KMS-11 (cell line): ENCODE measurements at regions not wholly inside any gene's neighbourhood (a gene's known extent, or its start where the extent isn't known, plus 50 kb on each side); places are given as distances from the start of the nearest gene placed in this dataset.

Source experiments
- H2AFZ ChIP-seq: fragments of 200-600 bp; sonication (generic); 2 replicates; pipeline ENCODE4 v1.6.1; 2016; ENCODE audit warnings: antibody characterized with exemption, mixed run types, low read depth
- H3K27ac ChIP-seq: fragments of 200-600 bp; sonication (generic); 2 replicates; pipeline ENCODE4 v1.6.1; 2016; ENCODE audit warnings: mild to moderate bottlenecking, mixed run types
- H3K27me3 ChIP-seq: fragments of 200-600 bp; sonication (generic); 2 replicates; pipeline ENCODE4 v1.6.1; 2017; ENCODE audit warnings: mild to moderate bottlenecking, low read depth, mixed run types, moderate library complexity; ENCODE audit not compliant: insufficient read depth
- H3K36me3 ChIP-seq: fragments of 200-600 bp; sonication (generic); 2 replicates; pipeline ENCODE4 v1.6.1; 2017; ENCODE audit warnings: mild to moderate bottlenecking, mixed run types; ENCODE audit not compliant: insufficient read depth
- H3K4me1 ChIP-seq: fragments of 200-600 bp; sonication (generic); 2 replicates; pipeline ENCODE4 v1.6.1; 2016; ENCODE audit warnings: mild to moderate bottlenecking, low read depth, mixed run types; ENCODE audit not compliant: poor library complexity, severe bottlenecking
- H3K4me2 ChIP-seq: fragments of 200-600 bp; sonication (generic); 2 replicates; pipeline ENCODE4 v1.7.0; 2016; ENCODE audit warnings: mild to moderate bottlenecking, mixed run types
- H3K4me3 ChIP-seq: fragments of 200-600 bp; sonication (generic); IDR thresholded peaks from 2 replicates; pipeline ENCODE4 v1.6.1; 2017; ENCODE audit warnings: low read depth, low read length, mixed read lengths; ENCODE audit not compliant: insufficient read depth
- H3K79me2 ChIP-seq: fragments of 200-600 bp; sonication (generic); 2 replicates; pipeline ENCODE4 v1.6.1; 2016; ENCODE audit warnings: low read depth, mixed run types; ENCODE audit not compliant: insufficient read depth
- H3K9ac ChIP-seq: fragments of 200-600 bp; sonication (generic); 2 replicates; pipeline ENCODE4 v1.6.1; 2016; ENCODE audit warnings: mild to moderate bottlenecking, mixed run types
- H4K20me1 ChIP-seq: fragments of 200-600 bp; sonication (generic); 2 replicates; pipeline ENCODE4 v1.6.1; 2016; ENCODE audit warnings: mild to moderate bottlenecking, mixed run types; ENCODE audit not compliant: insufficient read depth
- TF ChIP-seq, protein P1 (sequence below): fragments of 200-600 bp; sonication (generic); conservative IDR thresholded peaks from 2 replicates; pipeline ENCODE4 v1.6.1; 2017; ENCODE audit warnings: low read depth, mild to moderate bottlenecking, antibody characterized with exemption, low read length, moderate library complexity, mixed read lengths

DNA sequence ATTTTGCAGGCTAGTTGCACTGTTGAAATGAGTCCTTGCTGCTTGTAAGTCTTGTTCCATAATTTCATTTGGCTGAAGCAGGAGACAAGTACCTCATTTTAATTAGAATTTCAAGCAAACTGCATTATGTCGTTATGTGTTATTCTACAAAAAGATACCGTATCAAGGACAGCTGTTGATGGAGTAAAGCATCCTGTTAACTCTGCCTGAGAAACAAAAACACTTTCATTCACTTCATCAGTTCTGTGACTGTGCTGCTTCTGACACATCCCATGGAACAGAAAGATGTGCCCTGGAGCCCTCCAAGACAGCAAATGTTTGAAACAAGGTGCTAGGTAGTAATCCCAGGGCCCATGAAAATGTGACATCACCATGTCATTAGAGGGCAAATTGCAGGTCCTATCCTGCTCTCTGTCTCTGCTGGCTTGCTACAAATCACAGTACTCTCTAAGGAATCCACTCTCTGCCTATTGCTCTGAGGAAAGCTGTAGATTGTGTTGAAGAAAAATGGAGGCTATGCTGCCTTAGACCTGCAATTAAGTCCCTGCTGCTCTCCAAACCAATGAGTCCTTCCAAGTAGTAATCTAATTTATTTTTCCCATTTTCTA, 209.7 kb upstream of the PARD3B start:
- TF ChIP-seq, protein P1, sequence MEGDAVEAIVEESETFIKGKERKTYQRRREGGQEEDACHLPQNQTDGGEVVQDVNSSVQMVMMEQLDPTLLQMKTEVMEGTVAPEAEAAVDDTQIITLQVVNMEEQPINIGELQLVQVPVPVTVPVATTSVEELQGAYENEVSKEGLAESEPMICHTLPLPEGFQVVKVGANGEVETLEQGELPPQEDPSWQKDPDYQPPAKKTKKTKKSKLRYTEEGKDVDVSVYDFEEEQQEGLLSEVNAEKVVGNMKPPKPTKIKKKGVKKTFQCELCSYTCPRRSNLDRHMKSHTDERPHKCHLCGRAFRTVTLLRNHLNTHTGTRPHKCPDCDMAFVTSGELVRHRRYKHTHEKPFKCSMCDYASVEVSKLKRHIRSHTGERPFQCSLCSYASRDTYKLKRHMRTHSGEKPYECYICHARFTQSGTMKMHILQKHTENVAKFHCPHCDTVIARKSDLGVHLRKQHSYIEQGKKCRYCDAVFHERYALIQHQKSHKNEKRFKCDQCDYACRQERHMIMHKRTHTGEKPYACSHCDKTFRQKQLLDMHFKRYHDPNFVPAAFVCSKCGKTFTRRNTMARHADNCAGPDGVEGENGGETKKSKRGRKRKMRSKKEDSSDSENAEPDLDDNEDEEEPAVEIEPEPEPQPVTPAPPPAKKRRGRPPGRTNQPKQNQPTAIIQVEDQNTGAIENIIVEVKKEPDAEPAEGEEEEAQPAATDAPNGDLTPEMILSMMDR: no peak
- H3K4me1 ChIP-seq: no peaks in the 10 kb centered on the region
- no peaks in the 10 kb centered on the region for H3K36me3 ChIP-seq
- no peak overlapping the region for H3K4me3 ChIP-seq
- no peaks in the 10 kb centered on the region for H3K27me3 ChIP-seq
- H3K9ac ChIP-seq: no peak overlapping the region
- H4K20me1 ChIP-seq: no peaks in the 10 kb centered on the region
- no peak overlapping the region for H3K4me2 ChIP-seq
- H2AFZ ChIP-seq: no peak overlapping the region
- no peaks in the 10 kb centered on the region for H3K79me2 ChIP-seq
- H3K27ac ChIP-seq: no peak overlapping the region

- H3K27ac ChIP-seq: no peak overlapping the region
These were observed 209.0 kb upstream of the PARD3B start for GRCh38 chr2:204336153-204336744.

DNA sequence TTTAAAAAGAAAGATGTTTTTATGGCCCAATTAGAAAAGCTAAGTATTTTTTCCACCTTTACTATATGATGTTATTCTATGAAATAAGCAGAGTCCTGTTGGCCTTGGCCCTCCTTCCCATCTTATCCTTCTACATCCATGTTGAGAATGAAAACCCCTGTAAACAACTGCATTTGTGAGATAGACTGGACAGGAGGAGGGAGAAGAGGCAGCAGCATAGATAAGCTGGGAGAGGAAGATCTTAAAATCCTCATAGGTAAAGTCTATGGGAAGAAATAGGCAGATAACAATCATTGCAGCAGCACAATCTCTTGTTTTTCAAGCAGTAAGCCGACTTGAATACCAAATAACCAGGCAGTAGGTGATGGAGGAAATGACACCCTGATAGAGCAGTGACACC, 207.6 kb upstream of the PARD3B start:
- Histone ChIP-seq H3K79me2 (no peaks in the 10 kb centered on the region), H3K4me2 (no peak overlapping the region), H3K27ac (no peak overlapping the region), H3K9ac (no peak overlapping the region), H3K36me3 (no peaks in the 10 kb centered on the region), H2AFZ (no peak overlapping the region), H3K27me3 (no peaks in the 10 kb centered on the region), H3K4me1 (no peaks in the 10 kb centered on the region), H4K20me1 (no peaks in the 10 kb centered on the region), H3K4me3 (no peak overlapping the region)
- TF ChIP-seq, protein P1: no peak

More at GRCh38 chr2:204336153-204336744, 209.0 kb upstream of the PARD3B start:
- Histone ChIP-seq H3K27me3 (no peaks in the 10 kb centered on the region), H3K36me3 (no peaks in the 10 kb centered on the region), H3K4me2 (no peak overlapping the region), H3K79me2 (no peaks in the 10 kb centered on the region), H3K4me3 (no peak overlapping the region), H3K4me1 (no peaks in the 10 kb centered on the region), H3K9ac (no peak overlapping the region), H4K20me1 (no peaks in the 10 kb centered on the region), H2AFZ (no peak overlapping the region)
- TF ChIP-seq, protein P1: no peak

DNA sequence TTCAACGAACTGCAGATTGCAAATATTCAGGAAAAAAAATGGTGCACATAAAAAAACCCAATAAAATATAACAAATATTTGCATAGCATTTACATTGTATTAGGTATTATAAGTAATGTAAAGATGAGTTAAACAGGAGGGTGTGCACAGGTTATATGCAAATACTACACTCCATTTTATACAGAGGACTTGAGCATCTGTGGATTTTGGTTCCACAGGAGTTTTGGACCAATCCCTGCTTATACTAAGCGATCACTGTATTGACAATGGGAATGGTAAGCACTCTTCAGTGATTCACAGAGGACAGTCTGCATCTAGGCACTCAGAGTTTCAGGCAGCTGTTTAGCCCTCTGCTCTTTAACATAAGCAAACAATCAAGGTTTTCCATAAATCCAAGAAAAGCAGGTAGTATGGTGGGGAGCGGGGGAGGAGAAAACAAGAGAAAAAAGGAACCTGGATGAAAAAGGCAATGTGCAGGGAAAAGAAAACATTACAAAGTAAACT, 206.0 kb upstream of the PARD3B start:
- Histone ChIP-seq H3K4me2 (no peak overlapping the region), H3K4me3 (no peak overlapping the region), H3K27ac (no peak overlapping the region), H4K20me1 (no peaks in the 10 kb centered on the region), H2AFZ (no peak overlapping the region), H3K36me3 (no peaks in the 10 kb centered on the region), H3K27me3 (no peaks in the 10 kb centered on the region), H3K9ac (no peak overlapping the region), H3K4me1 (no peaks in the 10 kb centered on the region), H3K79me2 (no peaks in the 10 kb centered on the region)
- TF ChIP-seq, protein P1: no peak
